Calu3 (cell line): ENCODE measurements at regions not wholly inside any gene's neighbourhood (a gene's known extent, or its start where the extent isn't known, plus 50 kb on each side); places are given as distances from the start of the nearest gene placed in this dataset.
"Not testable (repeated sequence)": the region's sequence is repeated elsewhere in the genome, so short reads cannot be mapped to it uniquely, and the experiment has no call there.

Experiments used
- BruUV-seq: library from RNA; stranded (reverse); fragments of 400-500 nt; replicated peaks from 2 replicates; lab custom pipeline; 2021; lab: Mats Ljungman, UMichigan
- CTCF ChIA-PET: fragments of 300-600 bp; sonication (Branson Sonifier 250); formaldehyde crosslinking; loops from one replicate; lab custom pipeline; 2022; ENCODE audit warnings: antibody characterized with exemption; lab: Charles Lee
- DNase-seq: peaks from one replicate; pipeline ENCODE4 v3.0.0; 2022
- H3K27ac Mint-ChIP-seq: one replicate; pipeline ENCODE4 v1.8.0; 2022; ENCODE audit warnings: mixed read lengths; ENCODE audit not compliant: unreplicated experiment
- H3K27me3 Mint-ChIP-seq: one replicate; pipeline ENCODE4 v1.8.0; 2022; ENCODE audit warnings: mixed read lengths; ENCODE audit not compliant: unreplicated experiment
- H3K36me3 Mint-ChIP-seq: one replicate; pipeline ENCODE4 v1.8.0; 2022; ENCODE audit warnings: mild to moderate bottlenecking, moderate library complexity, mixed read lengths; ENCODE audit not compliant: insufficient read depth, unreplicated experiment
- H3K4me1 Mint-ChIP-seq: one replicate; pipeline ENCODE4 v1.8.0; 2022; ENCODE audit warnings: mild to moderate bottlenecking, low read depth, mixed read lengths; ENCODE audit not compliant: unreplicated experiment
- H3K4me3 Mint-ChIP-seq: one replicate; pipeline ENCODE4 v1.8.0; 2022; ENCODE audit warnings: mild to moderate bottlenecking, low read depth, moderate library complexity, mixed read lengths; ENCODE audit not compliant: unreplicated experiment
- H3K9me3 Mint-ChIP-seq: one replicate; pipeline ENCODE4 v1.8.0; 2022; ENCODE audit warnings: low read depth, mixed read lengths; ENCODE audit not compliant: unreplicated experiment
- intact Hi-C: fragments of 100-400 bp; cut with micrococcal nuclease; formaldehyde crosslinking; loops from one replicate; pipeline ENCODE4 v1.10.0; 2022; ENCODE audit not compliant: unreplicated experiment
- TF ChIP-seq, protein P1 (sequence below): fragments of 200-600 bp; IDR thresholded peaks from one replicate; pipeline ENCODE4 v1.8.0; 2022; ENCODE audit warnings: antibody characterized with exemption; ENCODE audit not compliant: unreplicated experiment

GRCh38 chr16:65698791-65699321 lies 577.0 kb upstream of the CDH11 start:
- Mint-ChIP-seq H3K27ac (no peak overlapping the region), H3K4me1 (no peaks in the 10 kb centered on the region), H3K36me3 (no peaks in the 10 kb centered on the region), H3K27me3 (no peaks in the 10 kb centered on the region), H3K4me3 (no peak overlapping the region), H3K9me3 (peaks cover 12% of the 10 kb centered on the region)
- TF ChIP-seq, protein P1, sequence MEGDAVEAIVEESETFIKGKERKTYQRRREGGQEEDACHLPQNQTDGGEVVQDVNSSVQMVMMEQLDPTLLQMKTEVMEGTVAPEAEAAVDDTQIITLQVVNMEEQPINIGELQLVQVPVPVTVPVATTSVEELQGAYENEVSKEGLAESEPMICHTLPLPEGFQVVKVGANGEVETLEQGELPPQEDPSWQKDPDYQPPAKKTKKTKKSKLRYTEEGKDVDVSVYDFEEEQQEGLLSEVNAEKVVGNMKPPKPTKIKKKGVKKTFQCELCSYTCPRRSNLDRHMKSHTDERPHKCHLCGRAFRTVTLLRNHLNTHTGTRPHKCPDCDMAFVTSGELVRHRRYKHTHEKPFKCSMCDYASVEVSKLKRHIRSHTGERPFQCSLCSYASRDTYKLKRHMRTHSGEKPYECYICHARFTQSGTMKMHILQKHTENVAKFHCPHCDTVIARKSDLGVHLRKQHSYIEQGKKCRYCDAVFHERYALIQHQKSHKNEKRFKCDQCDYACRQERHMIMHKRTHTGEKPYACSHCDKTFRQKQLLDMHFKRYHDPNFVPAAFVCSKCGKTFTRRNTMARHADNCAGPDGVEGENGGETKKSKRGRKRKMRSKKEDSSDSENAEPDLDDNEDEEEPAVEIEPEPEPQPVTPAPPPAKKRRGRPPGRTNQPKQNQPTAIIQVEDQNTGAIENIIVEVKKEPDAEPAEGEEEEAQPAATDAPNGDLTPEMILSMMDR, result no peak
- intact Hi-C loops, result no loop called here
- BruUV-seq, result no TSS peak
- CTCF ChIA-PET, result no interaction called here
- DNase-seq, result no peak

DNA sequence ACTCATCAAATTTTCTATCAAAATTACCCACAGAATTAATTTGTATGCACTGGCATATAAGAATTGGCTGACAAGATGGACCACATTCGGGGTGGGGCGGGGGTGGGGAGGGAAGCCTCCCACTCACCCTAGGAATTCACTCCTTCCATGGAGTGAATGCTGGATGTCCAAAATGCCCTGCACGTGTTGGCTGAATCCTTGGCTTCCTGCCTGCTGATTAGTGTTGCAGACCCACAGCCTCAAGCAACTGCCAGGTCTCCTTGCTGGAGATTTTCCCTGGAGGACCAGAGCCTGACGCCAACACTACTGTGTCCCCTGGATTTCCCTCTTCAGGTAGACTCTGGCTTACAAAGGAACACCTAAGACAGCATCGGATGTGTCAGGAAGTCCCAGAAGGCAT lies 575.7 kb upstream of the CDH11 start:
- intact Hi-C loops, result no loop called here
- Mint-ChIP-seq H3K27ac (no peak overlapping the region), H3K4me3 (no peak overlapping the region), H3K36me3 (no peaks in the 10 kb centered on the region), H3K4me1 (no peaks in the 10 kb centered on the region), H3K27me3 (no peaks in the 10 kb centered on the region), H3K9me3 (peaks cover 9% of the 10 kb centered on the region)
- CTCF ChIA-PET, result interaction anchor here (0.9 kb wide), 1 partner anchor 476 kb away, joined by 5 read pairs; no protein-coding TSS in a partner anchor
- DNase-seq, result no peak
- no TSS peak for BruUV-seq
- TF ChIP-seq, protein P1, result no peak

- Mint-ChIP-seq H3K36me3 (no peaks in the 10 kb centered on the region), H3K4me3 (no peak overlapping the region), H3K9me3 (peaks cover 9% of the 10 kb centered on the region), H3K27me3 (no peaks in the 10 kb centered on the region), H3K27ac (no peak overlapping the region), H3K4me1 (no peaks in the 10 kb centered on the region)
- intact Hi-C loops, result no loop called here
- no peak for DNase-seq
- CTCF ChIA-PET, result interaction anchor here (0.9 kb wide), 1 partner anchor 476 kb away, joined by 5 read pairs; no protein-coding TSS in a partner anchor
- no TSS peak for BruUV-seq
- TF ChIP-seq, protein P1, result no peak
These were observed 575.2 kb upstream of the CDH11 start for GRCh38 chr16:65697065-65697464.

DNA sequence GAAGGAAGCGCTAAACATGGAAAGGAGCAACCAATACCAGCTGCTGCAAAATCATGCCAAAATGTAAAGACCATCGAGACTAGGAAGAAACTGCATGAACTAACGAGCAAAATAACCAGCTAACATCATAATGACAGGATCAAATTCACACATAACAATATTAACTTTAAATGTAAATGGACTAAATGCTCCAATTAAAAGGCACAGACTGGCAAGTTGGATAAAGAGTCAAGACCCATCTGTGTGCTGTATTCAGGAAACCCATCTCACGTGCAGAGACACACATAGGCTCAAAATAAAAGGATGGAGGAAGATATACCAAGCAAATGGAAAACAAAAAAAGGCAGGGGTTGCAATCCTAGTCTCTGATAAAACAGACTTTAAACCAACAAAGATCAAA lies 570.0 kb upstream of the CDH11 start:
- H3K36me3 Mint-ChIP-seq, H3K9me3 Mint-ChIP-seq, H3K4me3 Mint-ChIP-seq, BruUV-seq, H3K4me1 Mint-ChIP-seq, H3K27ac Mint-ChIP-seq, H3K27me3 Mint-ChIP-seq, DNase-seq, CTCF ChIA-PET, intact Hi-C loops: not testable (repeated sequence)

DNA sequence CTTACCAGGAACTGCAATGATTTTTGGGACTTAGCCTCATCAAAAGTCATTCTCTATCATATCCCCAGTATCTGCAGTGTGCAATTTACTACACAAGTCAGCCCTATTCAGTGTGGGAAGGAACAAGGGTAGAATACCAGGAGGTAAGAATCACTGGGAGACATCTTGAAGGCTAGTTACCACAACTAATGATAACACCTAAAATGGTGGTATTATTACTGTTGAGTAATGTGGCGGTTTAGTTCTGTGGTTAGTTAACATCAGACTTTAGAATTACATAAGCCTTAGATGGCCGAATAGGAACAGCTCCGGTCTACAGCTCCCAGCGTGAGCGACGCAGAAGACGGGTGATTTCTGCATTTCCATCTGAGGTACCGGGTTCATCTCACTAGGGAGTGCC lies 567.9 kb upstream of the CDH11 start:
- intact Hi-C loops, result no loop called here
- CTCF ChIA-PET, result interaction anchor here (0.6 kb wide), 1 partner anchor 1052 kb away, joined by 5 read pairs; no protein-coding TSS in a partner anchor
- no peak overlapping the region for H3K27ac Mint-ChIP-seq
- H3K4me1 Mint-ChIP-seq, result no peaks in the 10 kb centered on the region
- TF ChIP-seq, protein P1, result no peak
- no peak overlapping the region for H3K4me3 Mint-ChIP-seq
- H3K36me3 Mint-ChIP-seq, result no peaks in the 10 kb centered on the region
- no peak for DNase-seq
- no peaks in the 10 kb centered on the region for H3K27me3 Mint-ChIP-seq
- H3K9me3 Mint-ChIP-seq, result peaks cover 6% of the 10 kb centered on the region
- BruUV-seq, result no TSS peak
